ENCODE measurements at regions not wholly inside any gene's neighbourhood (a gene's known extent, or its start where the extent isn't known, plus 50 kb on each side); places are given as distances from the start of the nearest gene placed in this dataset.

- no peak for TF ChIP-seq CTCF (IDR thresholded peaks at IDR 0.05; ENCODE audit: extremely low read depth, missing control alignments)
- DNase-seq (ENCODE audit: low spot score), result no peak
Observed at GRCh38 chr5:35284364-35284763, 54.1 kb upstream of the PRLR start.

GRCh38 chr5:35282810-35283209 is 52.5 kb upstream of the PRLR start:
- no peak for DNase-seq (ENCODE audit: low spot score)
- TF ChIP-seq CTCF (IDR thresholded peaks at IDR 0.05; ENCODE audit: extremely low read depth, missing control alignments), result no peak

- DNase-seq (ENCODE audit: low spot score), result no peak
- no peak for TF ChIP-seq CTCF (IDR thresholded peaks at IDR 0.05; ENCODE audit: extremely low read depth, missing control alignments)
Observed at GRCh38 chr5:35281613-35282012, 51.3 kb upstream of the PRLR start.

Data from GM20000 (cell line).